ENCODE measurements at regions not wholly inside any gene's neighbourhood (a gene's known extent, or its start where the extent isn't known, plus 50 kb on each side); places are given as distances from the start of the nearest gene placed in this dataset.

DNA sequence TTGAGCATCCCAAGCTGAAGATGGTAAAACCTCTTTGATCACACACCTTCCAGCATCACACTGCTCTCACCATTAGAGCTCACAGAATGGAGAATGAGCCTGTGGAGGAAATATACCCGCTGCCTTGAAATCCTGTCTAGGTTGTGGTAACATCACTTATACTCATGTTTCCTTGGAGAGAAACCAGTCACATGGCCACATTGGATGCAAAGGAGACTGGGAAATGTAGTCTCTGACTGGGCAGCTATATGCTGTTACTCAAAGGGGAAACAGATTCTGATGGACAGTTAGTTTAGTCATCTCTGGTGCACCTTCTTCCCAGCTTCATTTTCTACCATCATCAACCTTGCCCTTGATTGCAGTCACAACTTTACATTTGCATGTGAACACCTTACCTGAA lies 286.3 kb downstream of the ANKRD50 start:
- TF ChIP-seq EZH2phosphoT487 (IDR thresholded peaks at IDR 0.05; ENCODE audit: insufficient read depth, low read depth): no peak
- TF ChIP-seq EZH2 (IDR thresholded peaks at IDR 0.05; ENCODE audit: insufficient read depth, poor library complexity, severe bottlenecking): no peak
